ENCODE measurements at regions not wholly inside any gene's neighbourhood (a gene's known extent, or its start where the extent isn't known, plus 50 kb on each side); places are given as distances from the start of the nearest gene placed in this dataset.

GRCh38 chr5:42965934-42966333 is 74.2 kb downstream of the ANXA2R start:
- no peaks in the 10 kb centered on the region for H3F3A ChIP-seq (ENCODE audit: low read length, unreplicated experiment)
- no peaks in the 10 kb centered on the region for H3K9me2 ChIP-seq (replicated peaks; ENCODE audit: low read length)
- ChIA-PET CTCF (no interaction called here), POLR2A (ENCODE audit: unreplicated experiment) (no interaction called here)
- H3K27me3 ChIP-seq (ENCODE audit: low read length), result no peaks in the 10 kb centered on the region
- DNase-seq, result no peak
- H3K4me1 ChIP-seq (ENCODE audit: insufficient read depth, low read length), result no peaks in the 10 kb centered on the region
- no peaks in the 10 kb centered on the region for H3K9me3 ChIP-seq (ENCODE audit: low read length)
- TF ChIP-seq EZH2 (IDR thresholded peaks at IDR 0.05; ENCODE audit: low read length, unreplicated experiment), result no peak
- no peak for TF ChIP-seq CTCF (conservative IDR thresholded peaks at IDR 0.05; ENCODE audit: low read depth, low read length)
- TF ChIP-seq EZH2phosphoT487 (IDR thresholded peaks at IDR 0.05; ENCODE audit: borderline replicate concordance, low read length), result no peak
- no peak overlapping the region for H3K27ac ChIP-seq (ENCODE audit: low read length)
- no peaks in the 10 kb centered on the region for H3K36me3 ChIP-seq (ENCODE audit: low read depth, low read length)
- no peaks in the 10 kb centered on the region for H3K79me2 ChIP-seq (ENCODE audit: low read length)
- intact Hi-C loops (cut with micrococcal nuclease), result no loop called here
- ATAC-seq, result no peak
- no peak overlapping the region for H2AFZ ChIP-seq (ENCODE audit: low read length)
- H4K20me1 ChIP-seq (ENCODE audit: low read length), result no peaks in the 10 kb centered on the region
- H3K4me2 ChIP-seq (ENCODE audit: low read length), result no peak overlapping the region
- BruUV-seq (replicated peaks), result no TSS peak
- H3K9ac ChIP-seq (ENCODE audit: low read length), result no peak overlapping the region
- H3K4me3 ChIP-seq (ENCODE audit: low read length), result no peak overlapping the region

DNA sequence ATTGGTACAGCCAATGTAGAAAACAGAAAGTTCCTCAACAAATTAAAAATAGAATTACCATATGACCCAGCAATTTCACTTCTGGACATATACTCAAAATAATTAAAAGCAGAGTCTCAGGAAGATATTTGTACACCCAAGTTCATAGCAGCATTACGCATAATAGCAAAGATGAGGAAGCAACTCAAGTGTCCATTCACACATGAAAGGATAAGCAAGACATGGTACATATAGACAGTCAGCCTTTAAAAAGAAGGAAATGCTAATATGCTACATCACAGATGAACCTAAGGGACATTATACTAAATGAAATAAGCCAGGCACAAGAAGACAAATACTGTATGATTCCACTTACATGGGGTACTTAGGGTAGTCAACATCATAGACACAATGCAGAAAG is 76.7 kb downstream of the ANXA2R start:
- Histone ChIP-seq H3K9me2 (replicated peaks; ENCODE audit: low read length) (no peaks in the 10 kb centered on the region), H3K36me3 (ENCODE audit: low read depth, low read length) (no peaks in the 10 kb centered on the region), H3K4me3 (ENCODE audit: low read length) (no peak overlapping the region), H3F3A (ENCODE audit: low read length, unreplicated experiment) (no peaks in the 10 kb centered on the region), H3K79me2 (ENCODE audit: low read length) (no peaks in the 10 kb centered on the region), H3K9me3 (ENCODE audit: low read length) (no peaks in the 10 kb centered on the region), H2AFZ (ENCODE audit: low read length) (no peak overlapping the region), H3K4me2 (ENCODE audit: low read length) (no peak overlapping the region), H4K20me1 (ENCODE audit: low read length) (no peaks in the 10 kb centered on the region), H3K9ac (ENCODE audit: low read length) (no peak overlapping the region), H3K4me1 (ENCODE audit: insufficient read depth, low read length) (no peaks in the 10 kb centered on the region), H3K27ac (ENCODE audit: low read length) (no peak overlapping the region), H3K27me3 (ENCODE audit: low read length) (no peaks in the 10 kb centered on the region)
- ATAC-seq (no peak), DNase-seq (no peak)
- ChIA-PET POLR2A (ENCODE audit: unreplicated experiment) (no interaction called here), CTCF (no interaction called here)
- BruUV-seq (replicated peaks), result no TSS peak
- TF ChIP-seq CTCF (conservative IDR thresholded peaks at IDR 0.05; ENCODE audit: low read depth, low read length) (no peak), EZH2 (IDR thresholded peaks at IDR 0.05; ENCODE audit: low read length, unreplicated experiment) (no peak), EZH2phosphoT487 (IDR thresholded peaks at IDR 0.05; ENCODE audit: borderline replicate concordance, low read length) (no peak)
- intact Hi-C loops (cut with micrococcal nuclease), result no loop called here

DNA sequence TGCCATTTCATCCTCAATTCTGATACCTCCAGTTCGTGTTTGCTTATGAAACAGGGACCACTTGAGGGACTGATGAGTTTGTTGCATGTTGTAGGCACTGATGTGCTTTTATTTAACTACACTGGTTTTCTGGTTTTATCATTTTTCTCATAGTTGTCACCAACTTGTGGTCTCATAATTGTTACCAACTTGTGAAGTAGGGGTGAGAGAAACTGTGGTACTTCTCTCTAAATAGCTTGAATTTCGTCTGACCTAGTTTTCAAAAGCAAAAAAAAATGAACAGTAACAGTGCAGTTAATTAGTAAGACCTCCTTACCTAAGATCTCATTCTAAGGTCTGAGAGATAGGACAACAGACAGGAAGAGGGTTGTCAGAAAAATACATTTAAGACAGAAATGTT is 78.0 kb downstream of the ANXA2R start:
- Histone ChIP-seq H3K36me3 (ENCODE audit: low read depth, low read length) (no peaks in the 10 kb centered on the region), H3K9me3 (ENCODE audit: low read length) (no peaks in the 10 kb centered on the region), H3K9me2 (replicated peaks; ENCODE audit: low read length) (no peaks in the 10 kb centered on the region), H3K79me2 (ENCODE audit: low read length) (no peaks in the 10 kb centered on the region), H3K4me1 (ENCODE audit: insufficient read depth, low read length) (no peaks in the 10 kb centered on the region), H3K27me3 (ENCODE audit: low read length) (no peaks in the 10 kb centered on the region), H3K9ac (ENCODE audit: low read length) (no peak overlapping the region), H3K4me3 (ENCODE audit: low read length) (no peak overlapping the region), H2AFZ (ENCODE audit: low read length) (no peak overlapping the region), H3K4me2 (ENCODE audit: low read length) (no peak overlapping the region), H4K20me1 (ENCODE audit: low read length) (no peaks in the 10 kb centered on the region), H3F3A (ENCODE audit: low read length, unreplicated experiment) (no peaks in the 10 kb centered on the region), H3K27ac (ENCODE audit: low read length) (no peak overlapping the region)
- TF ChIP-seq CTCF (conservative IDR thresholded peaks at IDR 0.05; ENCODE audit: low read depth, low read length) (no peak), EZH2phosphoT487 (IDR thresholded peaks at IDR 0.05; ENCODE audit: borderline replicate concordance, low read length) (no peak), EZH2 (IDR thresholded peaks at IDR 0.05; ENCODE audit: low read length, unreplicated experiment) (no peak)
- CTCF ChIA-PET, result no interaction called here
- ATAC-seq (no peak), DNase-seq (no peak)
- POLR2A ChIA-PET (ENCODE audit: unreplicated experiment), result no interaction called here
- intact Hi-C loops (cut with micrococcal nuclease), result no loop called here
- no TSS peak for BruUV-seq (replicated peaks)

Data from PC-3 (cell line).